Neuronal stem cell (in vitro differentiated cells): ENCODE measurements at regions not wholly inside any gene's neighbourhood (a gene's known extent, or its start where the extent isn't known, plus 50 kb on each side); places are given as distances from the start of the nearest gene placed in this dataset.

Source experiments
- DNase-seq: peaks from one replicate; pipeline ENCODE4 v3.0.0-alpha.2; 2013; ENCODE audit warnings: low spot score
- H2AFZ ChIP-seq: one replicate; pipeline ENCODE4 v1.6.1; 2013; ENCODE audit warnings: mild to moderate bottlenecking, low read length, inconsistent platforms
- H2AK5ac ChIP-seq: 2 replicates; pipeline ENCODE4 v1.6.1; 2013; ENCODE audit warnings: low read depth, mild to moderate bottlenecking, inconsistent platforms, low read length, moderate library complexity, mixed read lengths
- H2BK120ac ChIP-seq: 2 replicates; pipeline ENCODE4 v1.6.1; 2013; ENCODE audit warnings: low read depth, mild to moderate bottlenecking, inconsistent platforms, low read length, moderate library complexity, mixed read lengths
- H2BK12ac ChIP-seq: one replicate; pipeline ENCODE4 v1.6.1; 2013; ENCODE audit warnings: low read length, inconsistent platforms
- H2BK15ac ChIP-seq: 2 replicates; pipeline ENCODE4 v1.6.1; 2013; ENCODE audit warnings: mild to moderate bottlenecking, low read length, inconsistent platforms, mixed read lengths
- H2BK5ac ChIP-seq: one replicate; pipeline ENCODE4 v1.6.1; 2013; ENCODE audit warnings: inconsistent platforms, mild to moderate bottlenecking, low read length, moderate library complexity
- H3K14ac ChIP-seq: one replicate; pipeline ENCODE4 v1.6.1; 2013; ENCODE audit warnings: low read length, inconsistent platforms
- H3K18ac ChIP-seq: 2 replicates; pipeline ENCODE4 v1.6.1; 2013; ENCODE audit warnings: low read length, inconsistent platforms
- H3K23ac ChIP-seq: 2 replicates; pipeline ENCODE4 v1.6.1; 2013; ENCODE audit warnings: low read depth, mild to moderate bottlenecking, mixed read lengths, low read length, inconsistent platforms; ENCODE audit not compliant: poor library complexity
- H3K27ac ChIP-seq: replicated peaks from 3 replicates; pipeline ENCODE4 v1.5.1; 2013; ENCODE audit warnings: low read length, inconsistent platforms
- H3K27me3 ChIP-seq, 3 experiments: 2 replicates each; pipeline ENCODE4 v1.6.1; 2013; ENCODE audit warnings: low read length in 3 of 3, mild to moderate bottlenecking in 2 of 3, inconsistent platforms in 1 of 3, low read depth in 1 of 3, mixed read lengths in 1 of 3, moderate library complexity in 1 of 3; ENCODE audit not compliant: control insufficient read depth in 3 of 3, insufficient read depth in 3 of 3
- H3K36me3 ChIP-seq, 2 donors: replicated peaks in 1 of 2; 2 replicates each; pipeline ENCODE4 v1.6.1; 2013; ENCODE audit warnings: low read length in 2 of 2; ENCODE audit not compliant: control insufficient read depth in 2 of 2, insufficient read depth in 2 of 2
- H3K4ac ChIP-seq: 2 replicates; pipeline ENCODE4 v1.6.1; 2013; ENCODE audit warnings: inconsistent platforms, mild to moderate bottlenecking, low read length, moderate library complexity
- H3K4me1 ChIP-seq, 2 donors: 1 replicate in 1 of 2; 2 replicates in 1 of 2; pipeline ENCODE4 v1.6.1; 2013; ENCODE audit warnings: low read length in 2 of 2, low read depth in 1 of 2; ENCODE audit not compliant: control insufficient read depth in 2 of 2, insufficient read depth in 1 of 2
- H3K4me2 ChIP-seq: one replicate; pipeline ENCODE4 v1.6.1; 2013; ENCODE audit warnings: mild to moderate bottlenecking, low read length, inconsistent platforms; ENCODE audit not compliant: insufficient read depth, poor library complexity, severe bottlenecking
- H3K4me3 ChIP-seq, 2 donors: 2 replicates each; pipeline ENCODE4 v1.5.1; 2013; ENCODE audit warnings: low read length in 2 of 2, mild to moderate bottlenecking in 2 of 2, inconsistent platforms in 1 of 2, moderate library complexity in 1 of 2
- H3K79me1 ChIP-seq: one replicate; pipeline ENCODE4 v1.6.1; 2013; ENCODE audit warnings: low read depth, mild to moderate bottlenecking, inconsistent platforms, low read length, moderate library complexity
- H3K9ac ChIP-seq: one replicate; pipeline ENCODE4 v1.6.1; 2013; ENCODE audit warnings: mild to moderate bottlenecking, low read depth, low read length, inconsistent platforms; ENCODE audit not compliant: poor library complexity
- H3K9me3 ChIP-seq, 2 donors: replicated peaks in 1 of 2; 2 replicates each; pipeline versions ENCODE3 to v1.6.1; 2013; ENCODE audit warnings: low read length in 2 of 2, mild to moderate bottlenecking in 2 of 2, inconsistent platforms in 1 of 2, low read depth in 1 of 2, mixed read lengths in 1 of 2, moderate library complexity in 1 of 2; ENCODE audit not compliant: control insufficient read depth in 2 of 2, insufficient read depth in 1 of 2
- H4K8ac ChIP-seq: one replicate; pipeline ENCODE4 v1.6.1; 2013; ENCODE audit warnings: low read depth, mild to moderate bottlenecking, inconsistent platforms, low read length, moderate library complexity
- H4K91ac ChIP-seq: one replicate; pipeline ENCODE4 v1.6.1; 2013; ENCODE audit warnings: low read length, low read depth, mild to moderate bottlenecking, inconsistent platforms; ENCODE audit not compliant: poor library complexity
- WGBS, 2 donors: extraction: QIAGEN DNeasy Blood & Tissue Kit; methylation state at CpG; one replicate each; pipeline ENCODE4 v1.1.7; 2013; ENCODE audit warnings: missing lambda C conversion rate in 2 of 2, mixed read lengths in 1 of 2; ENCODE audit not compliant: insufficient read length in 2 of 2, insufficient replicate concordance in 1 of 2; ENCODE audit errors: extremely low coverage in 2 of 2; 5-methylcytosine and 5-hydroxymethylcytosine counted together

GRCh38 chr5:138649316-138649720 lies 74.1 kb upstream of the HSPA9 start:
- no peaks in the 10 kb centered on the region for H3K79me1 ChIP-seq
- H3K18ac ChIP-seq, result no peak overlapping the region
- no peak overlapping the region for H2BK120ac ChIP-seq
- no peaks in the 10 kb centered on the region for H3K9me3 ChIP-seq
- H3K4ac ChIP-seq, result no peak overlapping the region
- no peaks in the 10 kb centered on the region for H3K36me3 ChIP-seq
- H2BK5ac ChIP-seq, result no peak overlapping the region
- no peak for DNase-seq
- H3K27ac ChIP-seq, result no peak overlapping the region
- H3K27me3 ChIP-seq, result peaks cover 0 to 5% (median 0%) of the 10 kb centered on the region in 3 experiments
- peak overlapping the region; percentile 75 for H2AFZ ChIP-seq
- H3K4me1 ChIP-seq, result peaks cover 13 to 46% of the 10 kb centered on the region in 2 donors
- H3K4me2 ChIP-seq, result no peak overlapping the region
- no peak overlapping the region for H4K91ac ChIP-seq
- no CpG with 5 or more reads among the region's 9 CpGs for WGBS, 2 donors
- no peak overlapping the region for H2BK15ac ChIP-seq
- H3K23ac ChIP-seq, result peak overlapping the region; percentile 23
- no peak overlapping the region for H3K9ac ChIP-seq
- H3K4me3 ChIP-seq, result no peak overlapping the region
- H2BK12ac ChIP-seq, result no peak overlapping the region
- H4K8ac ChIP-seq, result no peak overlapping the region
- peak overlapping the region; percentile 23 for H2AK5ac ChIP-seq
- no peak overlapping the region for H3K14ac ChIP-seq

- Histone ChIP-seq H3K9me3 (no peaks in the 10 kb centered on the region), H3K4me2 (no peak overlapping the region), H2BK5ac (no peak overlapping the region), H2AK5ac (peak overlapping the region; percentile 23), H3K4me1 (peaks cover 12 to 42% of the 10 kb centered on the region in 2 donors), H3K14ac (no peak overlapping the region), H2BK120ac (no peak overlapping the region), H2AFZ (peak overlapping the region; percentile 75), H4K8ac (no peak overlapping the region), H3K27ac (no peak overlapping the region), H3K23ac (no peak overlapping the region), H3K27me3 (peaks cover 0 to 7% (median 0%) of the 10 kb centered on the region in 3 experiments), H4K91ac (no peak overlapping the region), H3K9ac (no peak overlapping the region), H2BK15ac (no peak overlapping the region), H3K4me3 (no peak overlapping the region), H3K18ac (no peak overlapping the region), H2BK12ac (no peak overlapping the region), H3K4ac (no peak overlapping the region), H3K79me1 (no peaks in the 10 kb centered on the region), H3K36me3 (no peaks in the 10 kb centered on the region)
- WGBS, 2 donors, result no CpG with 5 or more reads among the region's 2 CpGs
- no peak for DNase-seq
Observed at GRCh38 chr5:138648841-138649240, 73.6 kb upstream of the HSPA9 start.

GRCh38 chr5:138647794-138648410 lies 72.7 kb upstream of the HSPA9 start:
- Histone ChIP-seq H3K27ac (no peak overlapping the region), H3K14ac (no peak overlapping the region), H4K8ac (no peak overlapping the region), H3K23ac (no peak overlapping the region), H3K4me1 (peaks cover 13 to 40% of the 10 kb centered on the region in 2 donors), H3K27me3 (peaks cover 0 to 7% (median 0%) of the 10 kb centered on the region in 3 experiments), H2BK5ac (no peak overlapping the region), H2BK12ac (no peak overlapping the region), H2BK120ac (no peak overlapping the region), H3K79me1 (no peaks in the 10 kb centered on the region), H3K18ac (no peak overlapping the region), H3K4me3 (no peak overlapping the region), H3K4ac (no peak overlapping the region), H4K91ac (no peak overlapping the region), H3K36me3 (no peaks in the 10 kb centered on the region), H3K9ac (no peak overlapping the region), H2AK5ac (no peak overlapping the region), H3K9me3 (no peaks in the 10 kb centered on the region), H3K4me2 (no peak overlapping the region), H2AFZ (peak overlapping the region; percentile 48), H2BK15ac (no peak overlapping the region)
- no CpG with 5 or more reads among the region's 5 CpGs for WGBS, 2 donors
- DNase-seq, result no peak

- Histone ChIP-seq H3K9me3 (no peaks in the 10 kb centered on the region), H3K18ac (peak overlapping the region; percentile 16), H3K23ac (no peak overlapping the region), H3K9ac (no peak overlapping the region), H4K8ac (no peak overlapping the region), H3K4me2 (no peak overlapping the region), H3K14ac (no peak overlapping the region), H2BK120ac (no peak overlapping the region), H3K36me3 (no peaks in the 10 kb centered on the region), H3K4ac (no peak overlapping the region), H4K91ac (no peak overlapping the region), H3K27ac (no peak overlapping the region), H2AFZ (no peak overlapping the region), H2BK15ac (no peak overlapping the region), H3K4me1 (peaks cover 13 to 40% of the 10 kb centered on the region in 2 donors), H3K4me3 (peak overlapping the region in 1 of 2 donors; percentile 32), H2BK5ac (no peak overlapping the region), H2AK5ac (peak overlapping the region; percentile 36), H3K27me3 (peaks cover 0 to 7% (median 0%) of the 10 kb centered on the region in 3 experiments), H2BK12ac (no peak overlapping the region), H3K79me1 (no peaks in the 10 kb centered on the region)
- no peak for DNase-seq
- WGBS, 2 donors, result no CpG with 5 or more reads among the region's 5 CpGs
Observed at GRCh38 chr5:138647261-138647788, 72.1 kb upstream of the HSPA9 start.
